ENCODE measurements at regions not wholly inside any gene's neighbourhood (a gene's known extent, or its start where the extent isn't known, plus 50 kb on each side); places are given as distances from the start of the nearest gene placed in this dataset.
A peak's percentile ranks its signal among the peaks of the same experiment; 100 is the strongest.

DNA sequence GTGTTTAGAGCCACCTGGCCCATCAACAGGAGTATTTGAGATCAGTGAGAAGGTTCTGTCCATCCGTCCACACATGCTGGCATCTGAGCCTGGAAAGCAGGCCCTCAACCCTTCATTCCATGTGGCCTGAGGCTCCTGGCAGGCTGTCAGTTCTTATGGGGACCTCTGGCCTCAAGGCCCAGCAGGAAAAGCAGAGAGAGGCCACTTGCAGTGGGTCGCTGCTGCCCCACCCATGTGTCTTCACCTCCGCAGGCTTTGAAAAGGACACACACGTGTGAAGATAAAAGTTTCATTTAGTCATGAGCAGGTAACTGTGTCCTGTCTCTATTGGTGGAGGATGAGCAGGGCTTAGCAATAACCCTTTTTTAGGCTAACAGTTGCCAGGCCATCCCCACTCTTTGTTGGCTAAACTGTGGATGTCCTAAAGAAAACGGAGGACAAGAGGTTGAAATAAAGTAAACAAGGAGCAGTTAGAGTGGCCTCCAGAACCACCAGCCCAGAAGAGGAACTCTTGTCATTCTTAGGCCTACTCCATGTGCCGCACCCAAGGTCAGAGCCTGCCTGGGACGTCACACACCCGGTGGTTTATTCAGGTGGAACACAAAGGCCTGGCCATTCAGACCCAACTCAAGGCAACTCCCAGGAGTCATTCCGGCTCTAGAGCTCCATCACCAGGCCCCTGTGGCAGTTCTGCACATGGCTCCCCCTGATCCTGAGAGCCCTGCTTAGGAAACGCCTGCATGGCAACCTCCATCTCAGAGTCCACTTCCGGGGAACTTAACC, 143.4 kb upstream of the CST7 start:
- Histone ChIP-seq H3K27ac (no peak overlapping the region), H3K4me3 (no peak overlapping the region), H3K9me3 (no peaks in the 10 kb centered on the region), H3K27me3 (no peaks in the 10 kb centered on the region), H3K36me3 (no peaks in the 10 kb centered on the region), H3K4me1 (no peaks in the 10 kb centered on the region)
- ATAC-seq (no peak), DNase-seq (peak in 2 of 6 donors; percentile 16 to 23), FAIRE-seq (no peak)
- intact Hi-C loops (cut with DNase I) = no loop called here
- TF ChIP-seq, protein P1, sequence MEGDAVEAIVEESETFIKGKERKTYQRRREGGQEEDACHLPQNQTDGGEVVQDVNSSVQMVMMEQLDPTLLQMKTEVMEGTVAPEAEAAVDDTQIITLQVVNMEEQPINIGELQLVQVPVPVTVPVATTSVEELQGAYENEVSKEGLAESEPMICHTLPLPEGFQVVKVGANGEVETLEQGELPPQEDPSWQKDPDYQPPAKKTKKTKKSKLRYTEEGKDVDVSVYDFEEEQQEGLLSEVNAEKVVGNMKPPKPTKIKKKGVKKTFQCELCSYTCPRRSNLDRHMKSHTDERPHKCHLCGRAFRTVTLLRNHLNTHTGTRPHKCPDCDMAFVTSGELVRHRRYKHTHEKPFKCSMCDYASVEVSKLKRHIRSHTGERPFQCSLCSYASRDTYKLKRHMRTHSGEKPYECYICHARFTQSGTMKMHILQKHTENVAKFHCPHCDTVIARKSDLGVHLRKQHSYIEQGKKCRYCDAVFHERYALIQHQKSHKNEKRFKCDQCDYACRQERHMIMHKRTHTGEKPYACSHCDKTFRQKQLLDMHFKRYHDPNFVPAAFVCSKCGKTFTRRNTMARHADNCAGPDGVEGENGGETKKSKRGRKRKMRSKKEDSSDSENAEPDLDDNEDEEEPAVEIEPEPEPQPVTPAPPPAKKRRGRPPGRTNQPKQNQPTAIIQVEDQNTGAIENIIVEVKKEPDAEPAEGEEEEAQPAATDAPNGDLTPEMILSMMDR (IDR thresholded peaks at IDR 0.05) = no peak
- WGBS, 2 donors = 69 to 72% methylated on average over 11 of the region's 11 CpGs

GRCh38 chr20:24806705-24807676, 142.1 kb upstream of the CST7 start:
- ATAC-seq (no peak), DNase-seq (peak in 2 of 6 donors; percentile 16 to 29), FAIRE-seq (no peak)
- 72 to 80% methylated on average over 16 of the region's 16 CpGs for WGBS, 2 donors
- intact Hi-C loops (cut with DNase I) = no loop called here
- H3K27me3 ChIP-seq = no peaks in the 10 kb centered on the region
- TF ChIP-seq, protein P1 (IDR thresholded peaks at IDR 0.05) = no peak
- H3K4me1 ChIP-seq = no peaks in the 10 kb centered on the region
- H3K4me3 ChIP-seq = no peak overlapping the region
- H3K9me3 ChIP-seq = no peaks in the 10 kb centered on the region
- H3K36me3 ChIP-seq = no peaks in the 10 kb centered on the region
- H3K27ac ChIP-seq = no peak overlapping the region

DNA sequence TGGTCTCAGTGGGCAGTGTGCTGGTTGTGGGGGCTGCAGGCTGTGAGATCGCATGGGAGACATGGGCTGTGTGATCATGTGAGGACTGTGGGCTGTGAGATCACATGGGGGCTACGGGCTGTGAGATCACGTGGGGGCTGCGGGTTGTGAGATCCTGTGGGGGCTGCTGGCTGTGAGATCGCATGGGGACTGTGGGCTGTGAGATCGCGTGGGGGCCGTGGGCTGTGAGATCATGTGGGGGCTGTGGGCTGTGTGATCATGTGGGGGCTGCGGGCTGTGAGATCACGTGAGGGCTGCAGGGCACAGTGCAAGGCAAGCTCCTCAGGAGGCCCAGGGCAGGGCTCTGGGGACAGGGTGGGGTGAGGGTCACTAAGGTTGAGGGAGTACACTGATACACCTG, 140.5 kb upstream of the CST7 start:
- FAIRE-seq (no peak), DNase-seq (no peak), ATAC-seq (no peak)
- Histone ChIP-seq H3K27me3 (no peaks in the 10 kb centered on the region), H3K9me3 (no peaks in the 10 kb centered on the region), H3K4me1 (no peaks in the 10 kb centered on the region), H3K27ac (no peak overlapping the region), H3K36me3 (no peaks in the 10 kb centered on the region), H3K4me3 (no peak overlapping the region)
- intact Hi-C loops (cut with DNase I) = no loop called here
- TF ChIP-seq, protein P1 (IDR thresholded peaks at IDR 0.05) = no peak
- 67 to 82% methylated on average over 10 of the region's 10 CpGs for WGBS, 2 donors

DNA sequence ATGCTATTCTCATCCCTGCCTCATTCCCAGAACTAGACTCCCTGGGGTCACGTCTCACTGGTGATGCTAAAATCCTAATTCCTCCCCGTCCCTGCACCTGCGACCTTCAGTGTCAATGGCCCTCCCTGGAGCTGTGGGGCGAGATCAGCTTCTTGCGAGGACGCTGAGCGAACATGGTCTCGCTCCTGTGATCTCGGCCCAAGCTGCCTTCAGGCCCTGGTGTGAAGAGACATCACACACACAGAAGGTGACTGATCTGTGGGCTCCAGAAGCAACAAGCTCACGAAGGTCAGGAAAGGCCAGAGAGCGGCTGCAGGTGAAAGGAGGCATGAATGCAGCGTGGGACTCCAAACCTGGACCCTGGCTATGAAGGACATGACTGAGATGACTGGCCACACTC, 139.5 kb upstream of the CST7 start:
- Histone ChIP-seq H3K4me1 (no peaks in the 10 kb centered on the region), H3K27ac (no peak overlapping the region), H3K27me3 (no peaks in the 10 kb centered on the region), H3K4me3 (no peak overlapping the region), H3K36me3 (no peaks in the 10 kb centered on the region), H3K9me3 (no peaks in the 10 kb centered on the region)
- intact Hi-C loops (cut with DNase I) = no loop called here
- TF ChIP-seq, protein P1 (IDR thresholded peaks at IDR 0.05) = no peak
- FAIRE-seq = no peak
- 68 to 83% methylated on average over 12 of the region's 12 CpGs for WGBS, 2 donors
- ATAC-seq = no peak
- no peak for DNase-seq
